IMR-90 (cell line): ENCODE measurements at regions not wholly inside any gene's neighbourhood (a gene's known extent, or its start where the extent isn't known, plus 50 kb on each side); places are given as distances from the start of the nearest gene placed in this dataset.

Experiments used
- ATAC-seq: fragments of 200-7000 bp; cut with Tn5 transposase; 2 replicates; pipeline ENCODE4 v1.9.1; 2020; ENCODE audit warnings: low read depth, mild to moderate bottlenecking, moderate library complexity
- BruUV-seq: library from RNA; stranded (reverse); fragments of 400-500 nt; replicated peaks from 2 replicates; lab custom pipeline; 2021; lab: Mats Ljungman, UMichigan
- CTCF ChIA-PET: fragments of 300-600 bp; formaldehyde crosslinking; extraction: SDS; loops from one replicate; lab custom pipeline; 2021; ENCODE audit warnings: antibody characterized with exemption; lab: Yijun Ruan, JAX
- POLR2A ChIA-PET: fragments of 300-600 bp; sonication (Branson Sonifier 250); formaldehyde crosslinking; loops from one replicate; lab custom pipeline; 2022; ENCODE audit warnings: antibody characterized with exemption; ENCODE audit not compliant: unreplicated experiment; lab: Charles Lee
- DNase-seq: peaks from one replicate; pipeline ENCODE4 v3.0.0; 2013
- H2AFZ ChIP-seq: replicated peaks from 2 replicates; pipeline ENCODE3; 2013; ENCODE audit warnings: low read length, mild to moderate bottlenecking; ENCODE audit not compliant: poor library complexity
- H2AK5ac ChIP-seq: 2 replicates; pipeline ENCODE4 v1.6.1; 2013; ENCODE audit warnings: low read depth, low read length, inconsistent platforms
- H2AK9ac ChIP-seq: replicated peaks from 2 replicates; pipeline ENCODE3; 2013; ENCODE audit warnings: mild to moderate bottlenecking, low read depth, low read length, moderate library complexity; ENCODE audit not compliant: poor library complexity
- H2BK120ac ChIP-seq: 2 replicates; pipeline ENCODE4 v1.6.1; 2013; ENCODE audit warnings: low read depth, low read length, inconsistent platforms
- H2BK15ac ChIP-seq: 3 replicates; pipeline ENCODE4 v1.6.1; 2013; ENCODE audit warnings: low read depth, low read length, inconsistent platforms
- H2BK20ac ChIP-seq: 2 replicates; pipeline ENCODE4 v1.6.1; 2013; ENCODE audit warnings: low read depth, mild to moderate bottlenecking, inconsistent platforms, low read length, moderate library complexity
- H2BK5ac ChIP-seq: 2 replicates; pipeline ENCODE4 v1.6.1; 2013; ENCODE audit warnings: mild to moderate bottlenecking, low read depth, low read length, inconsistent platforms; ENCODE audit not compliant: poor library complexity, severe bottlenecking
- H3K14ac ChIP-seq: replicated peaks from 2 replicates; pipeline ENCODE4 v1.6.1; 2013; ENCODE audit warnings: low read depth, low read length, inconsistent platforms
- H3K18ac ChIP-seq: 2 replicates; pipeline ENCODE4 v1.6.1; 2013; ENCODE audit warnings: low read depth, low read length, control low read depth
- H3K23ac ChIP-seq: 2 replicates; pipeline ENCODE4 v1.6.1; 2013; ENCODE audit warnings: low read depth, low read length, inconsistent platforms
- H3K27ac ChIP-seq: 2 replicates; pipeline ENCODE4 v1.5.1; 2013; ENCODE audit warnings: mild to moderate bottlenecking, control low read depth, low read length; ENCODE audit not compliant: insufficient read depth
- H3K27me3 ChIP-seq: 2 replicates; pipeline ENCODE4 v1.6.1; 2013; ENCODE audit warnings: low read length; ENCODE audit not compliant: control insufficient read depth, insufficient read depth
- H3K36me3 ChIP-seq: 2 replicates; pipeline ENCODE4 v1.6.1; 2013; ENCODE audit warnings: low read length, mixed read lengths; ENCODE audit not compliant: control insufficient read depth, insufficient read depth
- H3K4ac ChIP-seq: 2 replicates; pipeline ENCODE4 v1.6.1; 2013; ENCODE audit warnings: low read depth, low read length, inconsistent platforms
- H3K4me1 ChIP-seq: 2 replicates; pipeline ENCODE4 v1.6.1; 2013; ENCODE audit warnings: low read length, mixed read lengths; ENCODE audit not compliant: control insufficient read depth, insufficient read depth
- H3K4me2 ChIP-seq: 2 replicates; pipeline ENCODE4 v1.6.1; 2013; ENCODE audit warnings: low read depth, mild to moderate bottlenecking, control low read depth, low read length, moderate library complexity
- H3K4me3 ChIP-seq: 2 replicates; pipeline ENCODE4 v1.5.1; 2013; ENCODE audit warnings: low read depth, mild to moderate bottlenecking, control low read depth, low read length, moderate library complexity; ENCODE audit not compliant: insufficient read depth
- H3K56ac ChIP-seq: 2 replicates; pipeline ENCODE4 v1.6.1; 2013; ENCODE audit warnings: low read length, inconsistent platforms; ENCODE audit not compliant: insufficient read depth; ENCODE audit errors: extremely low read depth
- H3K79me1 ChIP-seq, 2 experiments: 2 replicates each; pipeline ENCODE4 v1.6.1; 2013; ENCODE audit warnings: low read length in 2 of 2, inconsistent platforms in 1 of 2, low read depth in 1 of 2
- H3K9ac ChIP-seq: 2 replicates; pipeline ENCODE4 v1.6.1; 2013; ENCODE audit warnings: low read depth, low read length, control low read depth
- H3K9me1 ChIP-seq: 2 replicates; pipeline ENCODE4 v1.6.1; 2013; ENCODE audit warnings: low read length, inconsistent platforms; ENCODE audit not compliant: insufficient read depth
- H3K9me3 ChIP-seq: 2 replicates; pipeline ENCODE4 v1.6.1; 2013; ENCODE audit warnings: low read length; ENCODE audit not compliant: control insufficient read depth, insufficient read depth
- H4K20me1 ChIP-seq: 2 replicates; pipeline ENCODE4 v1.6.1; 2013; ENCODE audit warnings: low read length, inconsistent platforms; ENCODE audit not compliant: insufficient read depth
- H4K5ac ChIP-seq: 2 replicates; pipeline ENCODE4 v1.6.1; 2013; ENCODE audit warnings: mild to moderate bottlenecking, low read depth, low read length, control low read depth
- H4K8ac ChIP-seq, 2 experiments: 2 replicates each; pipeline ENCODE4 v1.6.1; 2013; ENCODE audit warnings: low read depth in 2 of 2, low read length in 2 of 2, control low read depth in 1 of 2, inconsistent platforms in 1 of 2
- H4K91ac ChIP-seq: 2 replicates; pipeline ENCODE4 v1.6.1; 2013; ENCODE audit warnings: low read depth, low read length, inconsistent platforms; ENCODE audit not compliant: insufficient read depth
- BHLHE40 ChIP-seq: fragments of 150-350 bp; IDR thresholded peaks from 2 replicates; pipeline ENCODE4 v1.6.1; 2016; ENCODE audit warnings: mild to moderate bottlenecking, low read depth, low read length
- CEBPB ChIP-seq: IDR thresholded peaks from 2 replicates; pipeline ENCODE4 v1.6.1; 2012; ENCODE audit warnings: low read depth, low read length, improper control_type of control experiment
- CHD1 ChIP-seq: IDR thresholded peaks from 2 replicates; pipeline ENCODE4 v1.6.1; 2012; ENCODE audit warnings: low read depth, low read length, improper control_type of control experiment
- CTCF ChIP-seq: conservative IDR thresholded peaks from 2 replicates; pipeline ENCODE4 v1.5.1; 2012; ENCODE audit warnings: mild to moderate bottlenecking, low read depth, low read length, improper control_type of control experiment
- ELK1 ChIP-seq: fragments of 150-350 bp; IDR thresholded peaks from 2 replicates; pipeline ENCODE4 v1.6.1; 2016; ENCODE audit warnings: low read depth, mild to moderate bottlenecking, low read length, moderate library complexity, borderline replicate concordance
- FOS ChIP-seq: fragments of 150-350 bp; IDR thresholded peaks from 2 replicates; pipeline ENCODE4 v1.6.1; 2016; ENCODE audit warnings: low read depth, low read length
- MAFK ChIP-seq: IDR thresholded peaks from 2 replicates; pipeline ENCODE4 v1.6.1; 2012; ENCODE audit warnings: low read depth, low read length, improper control_type of control experiment
- MAZ ChIP-seq: IDR thresholded peaks from 2 replicates; pipeline ENCODE4 v1.6.1; 2012; ENCODE audit warnings: low read depth, mild to moderate bottlenecking, low read length, improper control_type of control experiment, moderate library complexity, borderline replicate concordance
- MXI1 ChIP-seq: IDR thresholded peaks from 2 replicates; pipeline ENCODE4 v1.6.1; 2012; ENCODE audit warnings: low read depth, mild to moderate bottlenecking, low read length, moderate library complexity, borderline replicate concordance
- POLR2A ChIP-seq: IDR thresholded peaks from 2 replicates; pipeline ENCODE4 v1.6.1; 2012; ENCODE audit warnings: mild to moderate bottlenecking, low read depth, low read length
- RCOR1 ChIP-seq: IDR thresholded peaks from 2 replicates; pipeline ENCODE4 v1.6.1; 2012; ENCODE audit warnings: mild to moderate bottlenecking, low read length, improper control_type of control experiment; ENCODE audit not compliant: insufficient replicate concordance
- SMC3 ChIP-seq: fragments of 150-350 bp; IDR thresholded peaks from 2 replicates; pipeline ENCODE4 v1.6.1; 2016; ENCODE audit warnings: low read depth, mild to moderate bottlenecking, antibody characterized with exemption, low read length, moderate library complexity
- USF2 ChIP-seq: fragments of 150-350 bp; IDR thresholded peaks from 2 replicates; pipeline ENCODE4 v1.6.1; 2017; ENCODE audit warnings: mild to moderate bottlenecking, antibody characterized with exemption, low read length, low read depth
- dilution Hi-C: fragments of 300-500 bp; cut with HindIII; formaldehyde crosslinking; loops from one replicate; pipeline ENCODE4 v1.14.3; 2018; ENCODE audit warnings: low sequenced_read_pairs; ENCODE audit not compliant: unreplicated experiment
- in situ Hi-C: fragments of 300-500 bp; cut with MboI; formaldehyde crosslinking; loops from 3 replicates; pipeline ENCODE4 v1.14.3; 2019; ENCODE audit warnings: low sequenced_read_pairs, inconsistent platforms, mixed read lengths
- intact Hi-C: fragments of 100-400 bp; cut with micrococcal nuclease; formaldehyde crosslinking; loops from 2 replicates; pipeline ENCODE4 v1.10.0; 2022

- Histone ChIP-seq H4K8ac (no peak overlapping the region), H4K91ac (no peak overlapping the region), H3K14ac (no peak overlapping the region), H3K36me3 (no peaks in the 10 kb centered on the region), H3K18ac (no peak overlapping the region), H4K5ac (no peak overlapping the region), H2AK5ac (no peak overlapping the region), H4K20me1 (no peaks in the 10 kb centered on the region), H3K27ac (no peak overlapping the region), H2AFZ (no peak overlapping the region), H3K4me2 (no peak overlapping the region), H3K56ac (no peak overlapping the region), H3K4me3 (no peak overlapping the region), H3K9me3 (no peaks in the 10 kb centered on the region), H3K9me1 (no peaks in the 10 kb centered on the region), H2BK20ac (no peak overlapping the region), H2AK9ac (no peak overlapping the region), H3K4me1 (no peaks in the 10 kb centered on the region), H2BK120ac (no peak overlapping the region), H3K79me1 (no peaks in the 10 kb centered on the region), H2BK15ac (no peak overlapping the region), H3K27me3 (no peaks in the 10 kb centered on the region; the same call in 1 of the 2 replicates), H3K4ac (no peak overlapping the region), H3K9ac (no peak overlapping the region), H2BK5ac (no peak overlapping the region), H3K23ac (no peak overlapping the region)
- BruUV-seq, result no TSS peak
- in situ Hi-C loops, result no loop called here
- TF ChIP-seq FOS, result no peak
- no peak for TF ChIP-seq CTCF
- TF ChIP-seq RCOR1, result no peak
- TF ChIP-seq ELK1, result no peak
- TF ChIP-seq MXI1, result no peak
- TF ChIP-seq POLR2A, result no peak
- no peak for TF ChIP-seq BHLHE40
- TF ChIP-seq MAFK, result no peak
- TF ChIP-seq MAZ, result no peak
- TF ChIP-seq CHD1, result no peak
- no peak for TF ChIP-seq SMC3
- TF ChIP-seq USF2, result no peak
- TF ChIP-seq CEBPB, result no peak
- CTCF ChIA-PET, result no interaction called here
- DNase-seq (no peak), ATAC-seq (no peak)
- dilution Hi-C loops, result no loop called here
- POLR2A ChIA-PET, result no interaction called here
- intact Hi-C loops, result no loop called here
Measured at GRCh38 chr13:99703908-99704307, 202.6 kb downstream of the TM9SF2 start.
